ENCODE measurements at regions not wholly inside any gene's neighbourhood (a gene's known extent, or its start where the extent isn't known, plus 50 kb on each side); places are given as distances from the start of the nearest gene placed in this dataset.

DNA sequence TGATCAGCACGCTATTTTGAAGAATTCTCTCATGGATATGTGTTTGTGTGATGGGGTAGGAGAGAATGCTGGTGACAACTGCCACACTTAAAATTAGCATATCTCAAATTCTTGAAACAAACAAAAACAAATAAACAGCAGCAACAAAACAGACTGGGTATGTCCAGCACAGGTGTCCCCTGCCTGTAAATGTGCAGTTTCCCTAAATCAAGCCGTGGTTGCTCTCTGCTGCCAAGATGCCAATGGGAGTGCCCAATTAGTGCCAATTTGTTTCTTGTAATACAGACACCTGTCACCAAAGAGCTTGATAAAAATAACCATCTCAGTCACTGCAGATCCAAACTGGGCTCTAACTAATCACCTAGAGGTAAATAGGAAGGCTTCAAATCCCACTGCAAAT lies 144.2 kb upstream of the SMARCA2 start:
- no peak for TF ChIP-seq POLR2A (IDR thresholded peaks at IDR 0.05; ENCODE audit: low read depth, low read length)
- TF ChIP-seq, protein P1, sequence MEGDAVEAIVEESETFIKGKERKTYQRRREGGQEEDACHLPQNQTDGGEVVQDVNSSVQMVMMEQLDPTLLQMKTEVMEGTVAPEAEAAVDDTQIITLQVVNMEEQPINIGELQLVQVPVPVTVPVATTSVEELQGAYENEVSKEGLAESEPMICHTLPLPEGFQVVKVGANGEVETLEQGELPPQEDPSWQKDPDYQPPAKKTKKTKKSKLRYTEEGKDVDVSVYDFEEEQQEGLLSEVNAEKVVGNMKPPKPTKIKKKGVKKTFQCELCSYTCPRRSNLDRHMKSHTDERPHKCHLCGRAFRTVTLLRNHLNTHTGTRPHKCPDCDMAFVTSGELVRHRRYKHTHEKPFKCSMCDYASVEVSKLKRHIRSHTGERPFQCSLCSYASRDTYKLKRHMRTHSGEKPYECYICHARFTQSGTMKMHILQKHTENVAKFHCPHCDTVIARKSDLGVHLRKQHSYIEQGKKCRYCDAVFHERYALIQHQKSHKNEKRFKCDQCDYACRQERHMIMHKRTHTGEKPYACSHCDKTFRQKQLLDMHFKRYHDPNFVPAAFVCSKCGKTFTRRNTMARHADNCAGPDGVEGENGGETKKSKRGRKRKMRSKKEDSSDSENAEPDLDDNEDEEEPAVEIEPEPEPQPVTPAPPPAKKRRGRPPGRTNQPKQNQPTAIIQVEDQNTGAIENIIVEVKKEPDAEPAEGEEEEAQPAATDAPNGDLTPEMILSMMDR (IDR thresholded peaks at IDR 0.05; ENCODE audit: extremely low read depth in 1 of 2, insufficient read depth in 1 of 2, low read depth in 1 of 2, low read length in 2 of 2): no peak
- TF ChIP-seq MYC (IDR thresholded peaks at IDR 0.05; ENCODE audit: low read depth, low read length): no peak
- no peak for TF ChIP-seq POLR2AphosphoS5 (IDR thresholded peaks at IDR 0.05; ENCODE audit: insufficient read depth, low read depth, low read length)
- no peak for TF ChIP-seq EZH2 (IDR thresholded peaks at IDR 0.05; ENCODE audit: borderline replicate concordance, low read depth, low read length, severe bottlenecking)
- TF ChIP-seq MAX (IDR thresholded peaks at IDR 0.05; ENCODE audit: insufficient read depth, insufficient read length): no peak
- no peak for TF ChIP-seq FOS (IDR thresholded peaks at IDR 0.05; ENCODE audit: borderline replicate concordance, insufficient read depth, low read length)
- TF ChIP-seq GATA2 (IDR thresholded peaks at IDR 0.05; ENCODE audit: insufficient read depth, insufficient read length, low read depth, low read length): no peak

All from endothelial cell of umbilical vein (primary cell).